ENCODE measurements at regions not wholly inside any gene's neighbourhood (a gene's known extent, or its start where the extent isn't known, plus 50 kb on each side); places are given as distances from the start of the nearest gene placed in this dataset.
"Not testable (repeated sequence)": the region's sequence is repeated elsewhere in the genome, so short reads cannot be mapped to it uniquely, and the experiment has no call there.

GRCh38 chr2:54031288-54031687 is 60.5 kb upstream of the PSME4 start:
- DNase-seq = not testable (repeated sequence)

GRCh38 chr2:54030806-54031205 is 60.0 kb upstream of the PSME4 start:
- DNase-seq = no peak

GRCh38 chr2:54030396-54030741 is 59.6 kb upstream of the PSME4 start:
- DNase-seq = no peak

- DNase-seq = no peak
Measured at GRCh38 chr2:54029721-54030395, 59.1 kb upstream of the PSME4 start.

- DNase-seq = not testable (repeated sequence)
Measured at GRCh38 chr2:54025463-54026075, 54.8 kb upstream of the PSME4 start.

- no peak for DNase-seq
Measured at GRCh38 chr2:54024576-54024975, 53.8 kb upstream of the PSME4 start.

- no peak for DNase-seq
Measured at GRCh38 chr2:54021702-54022101, 50.9 kb upstream of the PSME4 start.

- DNase-seq = no peak
Measured at GRCh38 chr2:54020793-54021414, 50.1 kb upstream of the PSME4 start.
